Panc1 (cell line): ENCODE measurements at regions not wholly inside any gene's neighbourhood (a gene's known extent, or its start where the extent isn't known, plus 50 kb on each side); places are given as distances from the start of the nearest gene placed in this dataset.

Experiments used
- CTCF ChIP-seq: fragments of 450-650 bp; IDR thresholded peaks from 2 replicates; pipeline ENCODE4 v1.5.1; 2017; ENCODE audit warnings: mild to moderate bottlenecking
- POLR2AphosphoS5 ChIP-seq: IDR thresholded peaks from 2 replicates; pipeline ENCODE4 v1.6.1; 2012; ENCODE audit warnings: mild to moderate bottlenecking, low read depth, low read length, moderate library complexity
- SIN3A ChIP-seq: IDR thresholded peaks from 2 replicates; pipeline ENCODE4 v1.6.1; 2012; ENCODE audit warnings: low read depth, mild to moderate bottlenecking, low read length, moderate library complexity, borderline replicate concordance; ENCODE audit not compliant: insufficient read depth

- TF ChIP-seq CTCF: no peak
- TF ChIP-seq POLR2AphosphoS5: no peak
- TF ChIP-seq SIN3A: no peak
These were observed 242.6 kb downstream of the ANKRD50 start for GRCh38 chr4:124469981-124470380.
